T-helper 17 cell (primary cell): ENCODE measurements at regions not wholly inside any gene's neighbourhood (a gene's known extent, or its start where the extent isn't known, plus 50 kb on each side); places are given as distances from the start of the nearest gene placed in this dataset.
"Not testable (repeated sequence)": the region's sequence is repeated elsewhere in the genome, so short reads cannot be mapped to it uniquely, and the experiment has no call there.

Experiments used
- ATAC-seq: fragments of 150-1000 bp; cut with Tn5 transposase; 2 replicates; pipeline ENCODE4 v1.10.0; 2021; ENCODE audit warnings: mild to moderate bottlenecking, moderate library complexity
- DNase-seq, 3 donors: peaks; one replicate each; pipeline versions ENCODE4 v3.0.0 to v3.0.0-alpha.2; 2020 to 2021
- H3K9me3 ChIP-seq: one replicate; pipeline ENCODE4 v1.7.0; 2013; ENCODE audit warnings: low read length, mild to moderate bottlenecking; ENCODE audit not compliant: control insufficient read depth, poor library complexity, severe bottlenecking
- H3K27ac Mint-ChIP-seq: one replicate; pipeline ENCODE4 v1.8.0; 2022; ENCODE audit warnings: mild to moderate bottlenecking, moderate library complexity, mixed read lengths
- H3K27me3 Mint-ChIP-seq: one replicate; pipeline ENCODE4 v1.8.0; 2022; ENCODE audit warnings: mixed read lengths
- H3K36me3 Mint-ChIP-seq: one replicate; pipeline ENCODE4 v1.8.0; 2022; ENCODE audit warnings: low read depth, mixed read lengths
- H3K4me1 Mint-ChIP-seq: one replicate; pipeline ENCODE4 v1.8.0; 2022; ENCODE audit warnings: mild to moderate bottlenecking, mixed read lengths
- H3K4me3 Mint-ChIP-seq: one replicate; pipeline ENCODE4 v1.8.0; 2022; ENCODE audit warnings: mild to moderate bottlenecking, moderate library complexity, mixed read lengths

GRCh38 chr9:81073821-81074220 is 615.5 kb downstream of the TLE1 start:
- Mint-ChIP-seq H3K4me3 (no peak overlapping the region), H3K36me3 (no peaks in the 10 kb centered on the region), H3K27ac (no peak overlapping the region), H3K27me3 (no peaks in the 10 kb centered on the region), H3K4me1 (no peaks in the 10 kb centered on the region)
- ATAC-seq (no peak), DNase-seq (no peak)
- H3K9me3 ChIP-seq = no peaks in the 10 kb centered on the region

GRCh38 chr9:81072758-81073157 is 616.6 kb downstream of the TLE1 start:
- Mint-ChIP-seq H3K4me1 (no peaks in the 10 kb centered on the region), H3K27me3 (no peaks in the 10 kb centered on the region), H3K27ac (no peak overlapping the region), H3K4me3 (no peak overlapping the region), H3K36me3 (no peaks in the 10 kb centered on the region)
- no peaks in the 10 kb centered on the region for H3K9me3 ChIP-seq
- ATAC-seq = no peak
- DNase-seq = no peak

- H3K9me3 ChIP-seq = no peaks in the 10 kb centered on the region
- DNase-seq (no peak), ATAC-seq (no peak)
- H3K4me3 Mint-ChIP-seq = no peak overlapping the region
- H3K27ac Mint-ChIP-seq = no peak overlapping the region
- no peaks in the 10 kb centered on the region for H3K4me1 Mint-ChIP-seq
- H3K27me3 Mint-ChIP-seq = no peaks in the 10 kb centered on the region
- no peaks in the 10 kb centered on the region for H3K36me3 Mint-ChIP-seq
Observed at GRCh38 chr9:81071108-81071507, 618.2 kb downstream of the TLE1 start.

- H3K36me3 Mint-ChIP-seq = no peaks in the 10 kb centered on the region
- no peaks in the 10 kb centered on the region for H3K4me1 Mint-ChIP-seq
- no peak for DNase-seq
- no peaks in the 10 kb centered on the region for H3K27me3 Mint-ChIP-seq
- no peak for ATAC-seq
- no peak overlapping the region for H3K27ac Mint-ChIP-seq
- H3K4me3 Mint-ChIP-seq = no peak overlapping the region
- no peaks in the 10 kb centered on the region for H3K9me3 ChIP-seq
Observed at GRCh38 chr9:81070689-81071088, 618.7 kb downstream of the TLE1 start.

GRCh38 chr9:81069923-81070322 is 619.4 kb downstream of the TLE1 start:
- no peaks in the 10 kb centered on the region for H3K27me3 Mint-ChIP-seq

GRCh38 chr9:81069038-81069795 is 620.1 kb downstream of the TLE1 start:
- H3K4me3 Mint-ChIP-seq = no peak overlapping the region
- no peak for ATAC-seq
- H3K27me3 Mint-ChIP-seq = no peaks in the 10 kb centered on the region
- H3K9me3 ChIP-seq = no peaks in the 10 kb centered on the region
- H3K27ac Mint-ChIP-seq = no peak overlapping the region
- no peaks in the 10 kb centered on the region for H3K4me1 Mint-ChIP-seq
- no peaks in the 10 kb centered on the region for H3K36me3 Mint-ChIP-seq
- DNase-seq = no peak

More at GRCh38 chr9:81069923-81070322, 619.4 kb downstream of the TLE1 start:
- no peak for ATAC-seq
- Mint-ChIP-seq H3K4me1 (no peaks in the 10 kb centered on the region), H3K27ac (no peak overlapping the region), H3K36me3 (no peaks in the 10 kb centered on the region), H3K4me3 (no peak overlapping the region)
- H3K9me3 ChIP-seq = no peaks in the 10 kb centered on the region
- DNase-seq = no peak

GRCh38 chr9:81062995-81063394 is 626.4 kb downstream of the TLE1 start:
- not testable (repeated sequence) for ATAC-seq, DNase-seq, H3K4me1 Mint-ChIP-seq, H3K27ac Mint-ChIP-seq, H3K36me3 Mint-ChIP-seq, H3K27me3 Mint-ChIP-seq, H3K4me3 Mint-ChIP-seq, H3K9me3 ChIP-seq

GRCh38 chr9:81058782-81059181 is 630.6 kb downstream of the TLE1 start:
- H3K36me3 Mint-ChIP-seq = no peaks in the 10 kb centered on the region
- no peaks in the 10 kb centered on the region for H3K27me3 Mint-ChIP-seq
- no peaks in the 10 kb centered on the region for H3K9me3 ChIP-seq
- H3K27ac Mint-ChIP-seq = no peak overlapping the region
- ATAC-seq = no peak
- H3K4me1 Mint-ChIP-seq = no peaks in the 10 kb centered on the region
- no peak for DNase-seq
- H3K4me3 Mint-ChIP-seq = no peak overlapping the region

GRCh38 chr9:81053298-81054025 is 635.9 kb downstream of the TLE1 start:
- H3K27me3 Mint-ChIP-seq = no peaks in the 10 kb centered on the region
- H3K4me3 Mint-ChIP-seq = no peak overlapping the region
- H3K9me3 ChIP-seq = no peaks in the 10 kb centered on the region
- no peak for ATAC-seq
- H3K36me3 Mint-ChIP-seq = no peaks in the 10 kb centered on the region
- H3K27ac Mint-ChIP-seq = no peak overlapping the region
- no peaks in the 10 kb centered on the region for H3K4me1 Mint-ChIP-seq
- DNase-seq = no peak

- ATAC-seq = no peak
- Mint-ChIP-seq H3K27ac (no peak overlapping the region), H3K36me3 (no peaks in the 10 kb centered on the region), H3K4me1 (no peaks in the 10 kb centered on the region), H3K4me3 (no peak overlapping the region), H3K27me3 (no peaks in the 10 kb centered on the region)
- no peak for DNase-seq
- no peaks in the 10 kb centered on the region for H3K9me3 ChIP-seq
Observed at GRCh38 chr9:81052846-81053245, 636.5 kb downstream of the TLE1 start.

GRCh38 chr9:81047280-81047679 is 642.1 kb downstream of the TLE1 start:
- no peak overlapping the region for H3K4me3 Mint-ChIP-seq
- H3K4me1 Mint-ChIP-seq = no peaks in the 10 kb centered on the region
- peaks cover 2% of the 10 kb centered on the region for H3K36me3 Mint-ChIP-seq
- ATAC-seq (no peak), DNase-seq (no peak)
- no peak overlapping the region for H3K27ac Mint-ChIP-seq
- no peaks in the 10 kb centered on the region for H3K27me3 Mint-ChIP-seq
- no peaks in the 10 kb centered on the region for H3K9me3 ChIP-seq

GRCh38 chr9:81045658-81046057 is 643.7 kb downstream of the TLE1 start:
- H3K4me3 Mint-ChIP-seq = no peak overlapping the region
- no peak overlapping the region for H3K27ac Mint-ChIP-seq
- no peaks in the 10 kb centered on the region for H3K9me3 ChIP-seq
- ATAC-seq = no peak
- H3K4me1 Mint-ChIP-seq = no peaks in the 10 kb centered on the region
- peaks cover 2% of the 10 kb centered on the region for H3K36me3 Mint-ChIP-seq
- DNase-seq = no peak
- H3K27me3 Mint-ChIP-seq = no peaks in the 10 kb centered on the region

GRCh38 chr9:81037889-81038288 is 651.5 kb downstream of the TLE1 start:
- Mint-ChIP-seq H3K4me1 (no peaks in the 10 kb centered on the region), H3K36me3 (no peaks in the 10 kb centered on the region), H3K27me3 (no peaks in the 10 kb centered on the region), H3K4me3 (no peak overlapping the region), H3K27ac (no peak overlapping the region)
- DNase-seq (no peak), ATAC-seq (no peak)
- H3K9me3 ChIP-seq = no peaks in the 10 kb centered on the region

- no peak overlapping the region for H3K4me3 Mint-ChIP-seq
- no peaks in the 10 kb centered on the region for H3K9me3 ChIP-seq
- no peaks in the 10 kb centered on the region for H3K36me3 Mint-ChIP-seq
- H3K27me3 Mint-ChIP-seq = no peaks in the 10 kb centered on the region
- no peaks in the 10 kb centered on the region for H3K4me1 Mint-ChIP-seq
- H3K27ac Mint-ChIP-seq = no peak overlapping the region
- ATAC-seq (no peak), DNase-seq (no peak)
Observed at GRCh38 chr9:81035601-81036000, 653.7 kb downstream of the TLE1 start.
